RPMI7951 (cell line): ENCODE measurements at regions not wholly inside any gene's neighbourhood (a gene's known extent, or its start where the extent isn't known, plus 50 kb on each side); places are given as distances from the start of the nearest gene placed in this dataset.
"Not testable (repeated sequence)": the region's sequence is repeated elsewhere in the genome, so short reads cannot be mapped to it uniquely, and the experiment has no call there.

Source experiments
- DNase-seq: peaks from one replicate; pipeline ENCODE4 v3.0.0-alpha.2; 2012; ENCODE audit warnings: low read depth

- not testable (repeated sequence) for DNase-seq
These were observed 87.8 kb downstream of the TENT5D start for GRCh38 chrX:80508083-80508482.

GRCh38 chrX:80511969-80512760 lies 91.9 kb downstream of the TENT5D start:
- DNase-seq, result peak; percentile 0

- no peak for DNase-seq
These were observed 92.7 kb downstream of the TENT5D start for GRCh38 chrX:80512924-80513323.

GRCh38 chrX:80513625-80514024 lies 93.4 kb downstream of the TENT5D start:
- DNase-seq, result no peak

- DNase-seq, result no peak
These were observed 116.8 kb downstream of the TENT5D start for GRCh38 chrX:80537096-80537495.

- DNase-seq, result peak; percentile 52
These were observed 130.5 kb downstream of the TENT5D start for GRCh38 chrX:80550722-80551121.

- no peak for DNase-seq
These were observed 135.9 kb downstream of the TENT5D start for GRCh38 chrX:80556148-80556547.

- no peak for DNase-seq
These were observed 152.4 kb downstream of the TENT5D start for GRCh38 chrX:80572636-80573035.

- no peak for DNase-seq
These were observed 153.0 kb downstream of the TENT5D start for GRCh38 chrX:80573275-80573674.

- DNase-seq, result not testable (repeated sequence)
These were observed 154.3 kb downstream of the TENT5D start for GRCh38 chrX:80574486-80575086.

GRCh38 chrX:80576267-80576666 lies 156.0 kb downstream of the TENT5D start:
- no peak for DNase-seq

GRCh38 chrX:80576806-80577533 lies 156.7 kb downstream of the TENT5D start:
- peak; percentile 5 for DNase-seq

GRCh38 chrX:80578517-80579105 lies 158.4 kb downstream of the TENT5D start:
- peak; percentile 26 for DNase-seq

- not testable (repeated sequence) for DNase-seq
These were observed 170.7 kb downstream of the TENT5D start for GRCh38 chrX:80590992-80591391.

GRCh38 chrX:80602036-80602860 lies 182.0 kb downstream of the TENT5D start:
- DNase-seq, result no peak
